Upper lobe of right lung (tissue), 1 donor: ENCODE measurements at regions not wholly inside any gene's neighbourhood (a gene's known extent, or its start where the extent isn't known, plus 50 kb on each side); places are given as distances from the start of the nearest gene placed in this dataset.

Experiments used
- ATAC-seq: fragments of 200-7000 bp; cut with Tn5 transposase; one replicate; pipeline ENCODE4 v1.9.1; 2020; ENCODE audit warnings: mild to moderate bottlenecking, moderate library complexity
- DNase-seq: peaks from one replicate; pipeline ENCODE4 v3.0.0-alpha.2; 2020
- H3K27ac ChIP-seq: fragments of 200-600 bp; one replicate; pipeline ENCODE4 v1.8.0; 2022
- H3K27me3 ChIP-seq: fragments of 200-600 bp; one replicate; pipeline ENCODE4 v1.8.0; 2022; ENCODE audit warnings: mild to moderate bottlenecking
- H3K36me3 ChIP-seq: fragments of 200-600 bp; one replicate; pipeline ENCODE4 v1.8.0; 2022
- H3K4me1 ChIP-seq: fragments of 200-600 bp; one replicate; pipeline ENCODE4 v1.8.0; 2022
- H3K4me3 ChIP-seq: fragments of 200-600 bp; one replicate; pipeline ENCODE4 v1.8.0; 2022; ENCODE audit warnings: mild to moderate bottlenecking
- H3K9me3 ChIP-seq: fragments of 200-600 bp; one replicate; pipeline ENCODE4 v1.8.0; 2022
- CTCF ChIP-seq: fragments of 200-600 bp; IDR thresholded peaks from one replicate; pipeline ENCODE4 v1.8.0; 2022; ENCODE audit warnings: antibody characterized with exemption
- intact Hi-C: fragments of 100-400 bp; cut with DNase I; formaldehyde crosslinking; loops from one replicate; pipeline ENCODE4 v1.11.0; 2022
- donor health status: DM: no; HTN: yes; CAD: no; lungs with severe emphysema.

GRCh38 chr5:4405614-4406219 is 734.4 kb upstream of the ADAMTS16 start:
- ATAC-seq, result no peak

GRCh38 chr5:4410151-4410550 is 730.0 kb upstream of the ADAMTS16 start:
- H3K4me1 ChIP-seq, result no peaks in the 10 kb centered on the region
- no peak overlapping the region for H3K27ac ChIP-seq
- no peaks in the 10 kb centered on the region for H3K27me3 ChIP-seq
- no peak for ATAC-seq
- H3K9me3 ChIP-seq, result no peaks in the 10 kb centered on the region
- DNase-seq, result no peak
- no peak overlapping the region for H3K4me3 ChIP-seq
- no peaks in the 10 kb centered on the region for H3K36me3 ChIP-seq
- no peak for TF ChIP-seq CTCF
- intact Hi-C loops, result no loop called here

More at GRCh38 chr5:4405614-4406219, 734.4 kb upstream of the ADAMTS16 start:
- intact Hi-C loops, result no loop called here
- no peak for DNase-seq
- Histone ChIP-seq H3K4me1 (no peaks in the 10 kb centered on the region), H3K27ac (no peak overlapping the region), H3K36me3 (no peaks in the 10 kb centered on the region), H3K27me3 (no peaks in the 10 kb centered on the region), H3K9me3 (no peaks in the 10 kb centered on the region), H3K4me3 (no peak overlapping the region)
- no peak for TF ChIP-seq CTCF

GRCh38 chr5:4411664-4412063 is 728.5 kb upstream of the ADAMTS16 start:
- Histone ChIP-seq H3K27ac (no peak overlapping the region), H3K36me3 (no peaks in the 10 kb centered on the region), H3K4me3 (no peak overlapping the region), H3K9me3 (no peaks in the 10 kb centered on the region), H3K27me3 (no peaks in the 10 kb centered on the region), H3K4me1 (no peaks in the 10 kb centered on the region)
- no peak for TF ChIP-seq CTCF
- DNase-seq (no peak), ATAC-seq (no peak)
- intact Hi-C loops, result no loop called here

- ATAC-seq, result no peak
- no peak for TF ChIP-seq CTCF
- no peak for DNase-seq
- Histone ChIP-seq H3K27ac (no peak overlapping the region), H3K27me3 (no peaks in the 10 kb centered on the region), H3K4me1 (no peaks in the 10 kb centered on the region), H3K4me3 (no peak overlapping the region), H3K9me3 (no peaks in the 10 kb centered on the region), H3K36me3 (no peaks in the 10 kb centered on the region)
- intact Hi-C loops, result no loop called here
Measured at GRCh38 chr5:4413996-4414395, 726.1 kb upstream of the ADAMTS16 start.

GRCh38 chr5:4418084-4418483 is 722.0 kb upstream of the ADAMTS16 start:
- H3K27ac ChIP-seq, result no peak overlapping the region
- intact Hi-C loops, result no loop called here
- no peaks in the 10 kb centered on the region for H3K4me1 ChIP-seq
- no peak for TF ChIP-seq CTCF
- no peak overlapping the region for H3K4me3 ChIP-seq
- H3K9me3 ChIP-seq, result no peaks in the 10 kb centered on the region
- DNase-seq (no peak), ATAC-seq (no peak)
- H3K27me3 ChIP-seq, result no peaks in the 10 kb centered on the region
- no peaks in the 10 kb centered on the region for H3K36me3 ChIP-seq

- no peak for ATAC-seq
- Histone ChIP-seq H3K4me3 (no peak overlapping the region), H3K4me1 (no peaks in the 10 kb centered on the region), H3K27me3 (no peaks in the 10 kb centered on the region), H3K36me3 (no peaks in the 10 kb centered on the region), H3K9me3 (no peaks in the 10 kb centered on the region), H3K27ac (no peak overlapping the region)
- no peak for TF ChIP-seq CTCF
- no peak for DNase-seq
- intact Hi-C loops, result no loop called here
Measured at GRCh38 chr5:4419281-4419680, 720.8 kb upstream of the ADAMTS16 start.
